H1 (cell line): ENCODE measurements at regions not wholly inside any gene's neighbourhood (a gene's known extent, or its start where the extent isn't known, plus 50 kb on each side); places are given as distances from the start of the nearest gene placed in this dataset.

Experiments used
- CTCF ChIA-PET: fragments of 300-600 bp; sonication (Branson Sonifier 250); formaldehyde crosslinking; loops from one replicate; lab custom pipeline; 2021; ENCODE audit not compliant: partially characterized antibody; lab: Charles Lee
- POLR2A ChIA-PET: fragments of 300-600 bp; sonication (Branson Sonifier 250); formaldehyde crosslinking; loops from one replicate; lab custom pipeline; 2021; ENCODE audit warnings: inconsistent platforms; ENCODE audit not compliant: partially characterized antibody; lab: Charles Lee
- DNase-seq, 2 experiments: peaks; one replicate each; pipeline versions ENCODE4 v3.0.0 to v3.0.0-alpha.2; 2010 to 2022; ENCODE audit warnings: low spot score in 2 of 2, low read depth in 1 of 2, mixed read lengths in 1 of 2
- FAIRE-seq: peaks from 2 replicates; lab custom pipeline; 2011; peaks lifted over from hg19 to GRCh38; lab: Jason Lieb, UNC
- H2AFZ ChIP-seq: 2 replicates; pipeline ENCODE4 v1.8.1; 2012; ENCODE audit warnings: low read length, inconsistent platforms
- H2AK5ac ChIP-seq: 2 replicates; pipeline ENCODE4 v1.6.1; 2013; ENCODE audit warnings: low read depth, low read length
- H2BK120ac ChIP-seq: replicated peaks from 2 replicates; pipeline ENCODE3; 2013; ENCODE audit warnings: low read depth, low read length, inconsistent platforms
- H2BK12ac ChIP-seq: 2 replicates; pipeline ENCODE4 v1.6.1; 2013; ENCODE audit warnings: low read depth, low read length
- H2BK15ac ChIP-seq: 2 replicates; pipeline ENCODE4 v1.6.1; 2013; ENCODE audit warnings: low read length
- H2BK20ac ChIP-seq: 2 replicates; pipeline ENCODE4 v1.6.1; 2013; ENCODE audit warnings: low read length
- H2BK5ac ChIP-seq: 2 replicates; pipeline ENCODE4 v1.6.1; 2013; ENCODE audit warnings: low read depth, low read length
- H3K14ac ChIP-seq: 2 replicates; pipeline ENCODE4 v1.6.1; 2013; ENCODE audit warnings: inconsistent platforms; ENCODE audit not compliant: insufficient read length
- H3K18ac ChIP-seq: 2 replicates; pipeline ENCODE4 v1.6.1; 2013; ENCODE audit warnings: low read length; ENCODE audit errors: extremely low read depth
- H3K23ac ChIP-seq: 2 replicates; pipeline ENCODE4 v1.6.1; 2013; ENCODE audit warnings: inconsistent platforms; ENCODE audit not compliant: insufficient read length
- H3K23me2 ChIP-seq: 2 replicates; pipeline ENCODE4 v1.6.1; 2013; ENCODE audit warnings: low read depth, low read length
- H3K27ac ChIP-seq: 2 replicates; pipeline ENCODE4 v1.6.1; 2011; ENCODE audit warnings: low read depth, low read length, inconsistent platforms
- H3K27me3 ChIP-seq, 4 experiments: replicated peaks in 1 of 4; 1 replicate in 1 of 4; 2 replicates in 3 of 4; pipeline versions ENCODE4 v1.6.1 to v1.8.1; 2011 to 2013; ENCODE audit warnings: low read length in 3 of 4, mild to moderate bottlenecking in 3 of 4, inconsistent platforms in 2 of 4, mixed read lengths in 2 of 4, moderate library complexity in 1 of 4; ENCODE audit not compliant: control insufficient read depth in 3 of 4, insufficient read depth in 3 of 4; ENCODE audit errors: extremely low read depth in 1 of 4
- H3K36me3 ChIP-seq, 4 experiments: 2 replicates each; pipeline versions ENCODE4 v1.6.1 to v1.8.1; 2011 to 2013; ENCODE audit warnings: mild to moderate bottlenecking in 4 of 4, low read length in 3 of 4, moderate library complexity in 2 of 4, control low read depth in 1 of 4, inconsistent platforms in 1 of 4; ENCODE audit not compliant: insufficient read depth in 4 of 4, control insufficient read depth in 2 of 4
- H3K4ac ChIP-seq: replicated peaks from 2 replicates; pipeline ENCODE3; 2013; ENCODE audit warnings: low read length, low read depth, mixed read lengths, inconsistent platforms; ENCODE audit not compliant: insufficient read length
- H3K4me1 ChIP-seq, 4 experiments: replicated peaks in 1 of 4; 1 replicate in 1 of 4; 2 replicates in 3 of 4; pipeline versions ENCODE4 v1.6.1 to v1.8.1; 2011 to 2013; ENCODE audit warnings: low read length in 3 of 4, inconsistent platforms in 2 of 4, mixed read lengths in 1 of 4; ENCODE audit not compliant: insufficient read depth in 4 of 4, control insufficient read depth in 3 of 4
- H3K4me2 ChIP-seq, 2 experiments: 2 replicates each; pipeline versions ENCODE4 v1.6.1 to v1.8.1; 2011 to 2013; ENCODE audit warnings: low read depth in 2 of 2, low read length in 2 of 2, control low read depth in 1 of 2, inconsistent platforms in 1 of 2, mild to moderate bottlenecking in 1 of 2; ENCODE audit not compliant: insufficient read depth in 1 of 2
- H3K4me3 ChIP-seq, 4 experiments: fragments of 200-600, 300-600 bp in 1 of 4; sonication (generic), shearing (Covaris generic), sonication (Bioruptor Twin) in 1 of 4; 2 replicates each; pipeline versions ENCODE4 v1.5.1 to v1.8.1; 2011 to 2016; ENCODE audit warnings: low read length in 4 of 4, low read depth in 3 of 4, control low read depth in 2 of 4, inconsistent platforms in 2 of 4, mild to moderate bottlenecking in 2 of 4, mixed read lengths in 1 of 4, moderate library complexity in 1 of 4; ENCODE audit not compliant: insufficient read depth in 2 of 4; ENCODE audit errors: extremely low read depth in 1 of 4
- H3K56ac ChIP-seq: replicated peaks from 2 replicates; pipeline ENCODE3; 2013; ENCODE audit warnings: low read depth, mild to moderate bottlenecking, mixed read lengths, low read length, inconsistent platforms; ENCODE audit not compliant: insufficient read length
- H3K79me1 ChIP-seq: 2 replicates; pipeline ENCODE4 v1.6.1; 2013; ENCODE audit warnings: low read depth, low read length, control low read depth
- H3K79me2 ChIP-seq, 2 experiments: 2 replicates each; pipeline versions ENCODE4 v1.6.1 to v1.8.1; 2012 to 2013; ENCODE audit warnings: low read length in 2 of 2, mild to moderate bottlenecking in 2 of 2, inconsistent platforms in 1 of 2; ENCODE audit not compliant: insufficient read depth in 2 of 2, control insufficient read depth in 1 of 2
- H3K9ac ChIP-seq, 4 experiments: replicated peaks in 1 of 4; 1 replicate in 1 of 4; 2 replicates in 3 of 4; pipeline versions ENCODE4 v1.6.1 to v1.8.1; 2011 to 2013; ENCODE audit warnings: low read depth in 3 of 4, low read length in 3 of 4, control low read depth in 2 of 4, mild to moderate bottlenecking in 2 of 4, moderate library complexity in 2 of 4, inconsistent platforms in 1 of 4; ENCODE audit errors: extremely low read depth in 1 of 4
- H3K9me3 ChIP-seq, 2 experiments: 2 replicates each; pipeline versions ENCODE4 v1.6.1 to v1.8.1; 2012 to 2013; ENCODE audit warnings: mild to moderate bottlenecking in 2 of 2, moderate library complexity in 2 of 2, control low read depth in 1 of 2, inconsistent platforms in 1 of 2, low read depth in 1 of 2, low read length in 1 of 2, mixed read lengths in 1 of 2; ENCODE audit not compliant: insufficient read depth in 2 of 2
- H4K20me1 ChIP-seq, 2 experiments: replicated peaks in 1 of 2; 2 replicates each; pipeline versions ENCODE3 to v1.8.1; 2011 to 2013; ENCODE audit warnings: inconsistent platforms in 2 of 2, low read length in 2 of 2, mild to moderate bottlenecking in 1 of 2; ENCODE audit not compliant: insufficient read depth in 2 of 2, control insufficient read depth in 1 of 2
- H4K5ac ChIP-seq: 2 replicates; pipeline ENCODE4 v1.6.1; 2013; ENCODE audit warnings: low read length, low read depth, mixed read lengths, inconsistent platforms; ENCODE audit not compliant: insufficient read length
- H4K8ac ChIP-seq: 2 replicates; pipeline ENCODE4 v1.8.0; 2013; ENCODE audit warnings: mild to moderate bottlenecking, moderate library complexity, low read length, inconsistent platforms; ENCODE audit not compliant: insufficient read depth; ENCODE audit errors: extremely low read depth
- H4K91ac ChIP-seq: replicated peaks from 2 replicates; pipeline ENCODE3; 2013; ENCODE audit warnings: low read length, mixed read lengths, inconsistent platforms; ENCODE audit not compliant: insufficient read length
- BACH1 ChIP-seq: IDR thresholded peaks from 2 replicates; pipeline ENCODE4 v1.6.1; 2012; ENCODE audit warnings: low read length, improper control_type of control experiment
- SIN3A ChIP-seq, 2 experiments: IDR thresholded peaks in 1 of 2; conservative IDR thresholded peaks in 1 of 2; 2 replicates each; pipeline ENCODE4 v1.6.1; 2011 to 2012; ENCODE audit warnings: low read length in 2 of 2, improper control_type of control experiment in 1 of 2, low read depth in 1 of 2, mild to moderate bottlenecking in 1 of 2
- WGBS, 2 experiments: shearing (Covaris generic) in 1 of 2; methylation state at CpG; one replicate each; pipeline versions ENCODE4 v1.1.6 to v1.1.7; 2013 to 2015; ENCODE audit warnings: low lambda C conversion rate in 2 of 2, mixed read lengths in 2 of 2, inconsistent platforms in 1 of 2, low coverage in 1 of 2, missing lambda C conversion rate in 1 of 2; ENCODE audit not compliant: insufficient replicate concordance in 2 of 2, insufficient coverage in 1 of 2, insufficient read length in 1 of 2; ENCODE audit errors: extremely low coverage in 1 of 2, missing lambda C conversion rate in 1 of 2; 5-methylcytosine and 5-hydroxymethylcytosine counted together

DNA sequence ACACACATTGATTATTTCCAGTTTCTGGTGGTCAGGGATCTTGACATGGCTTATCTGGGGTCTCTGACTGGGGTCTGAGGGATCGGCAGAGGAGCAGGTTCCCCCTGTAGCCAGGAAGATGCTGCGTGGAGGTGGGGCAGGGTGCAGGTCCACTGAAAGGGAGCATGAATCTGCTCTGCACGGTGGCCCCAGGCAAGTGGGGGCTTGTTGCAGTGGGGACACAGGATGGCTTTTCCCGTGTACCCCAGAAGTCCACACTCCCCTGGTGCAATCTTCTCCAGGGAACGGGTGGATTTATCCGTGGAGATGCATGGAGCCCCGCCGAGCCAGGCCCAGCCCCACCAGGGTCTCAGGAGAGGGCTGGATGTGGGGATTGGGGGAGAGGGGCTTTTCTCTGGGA, 210.4 kb upstream of the C14orf180 start:
- H2AFZ ChIP-seq: no peak overlapping the region
- H3K14ac ChIP-seq: no peak overlapping the region
- TF ChIP-seq SIN3A (conservative IDR thresholded peaks at IDR 0.05 in 1 of 2, IDR thresholded peaks at IDR 0.05 in 1 of 2; ENCODE audit: low read depth in 1 of 2, low read length in 2 of 2) (no peak), BACH1 (no peak)
- H3K4me1 ChIP-seq: peaks cover 0 to 7% (median 2%) of the 10 kb centered on the region in 4 experiments; a peak in 3 of 7 replicates
- no peaks in the 10 kb centered on the region for H3K79me1 ChIP-seq
- no peak overlapping the region for H2BK120ac ChIP-seq
- H3K4ac ChIP-seq: no peak overlapping the region
- H3K79me2 ChIP-seq: no peaks in the 10 kb centered on the region
- no peak overlapping the region for H3K9ac ChIP-seq
- no peak overlapping the region for H3K18ac ChIP-seq
- CTCF ChIA-PET: interaction anchor here (1.1 to 3.2 kb wide), 5 partner anchors 10 to 285 kb away, joined by 3 to 13 read pairs (median 3); no protein-coding TSS in a partner anchor
- no peaks in the 10 kb centered on the region for H3K9me3 ChIP-seq
- no peak overlapping the region for H3K56ac ChIP-seq
- POLR2A ChIA-PET: no interaction called here
- DNase-seq (no peak), FAIRE-seq (no peak)
- WGBS, 2 experiments: 89% methylated on average over 8 of the region's 8 CpGs; no CpG with 5 or more reads in 1 of the 2 experiments
- H3K27me3 ChIP-seq: no peaks in the 10 kb centered on the region; a peak in 1 of 7 replicates
- H2BK20ac ChIP-seq: no peak overlapping the region
- no peak overlapping the region for H4K5ac ChIP-seq
- no peak overlapping the region for H2AK5ac ChIP-seq
- no peak overlapping the region for H2BK12ac ChIP-seq
- no peak overlapping the region for H3K4me2 ChIP-seq
- H2BK5ac ChIP-seq: no peak overlapping the region
- no peak overlapping the region for H4K91ac ChIP-seq
- H3K4me3 ChIP-seq: no peak overlapping the region
- no peaks in the 10 kb centered on the region for H4K20me1 ChIP-seq
- H3K36me3 ChIP-seq: no peaks in the 10 kb centered on the region
- no peak overlapping the region for H4K8ac ChIP-seq
- no peaks in the 10 kb centered on the region for H3K23me2 ChIP-seq
- H3K23ac ChIP-seq: no peak overlapping the region
- no peak overlapping the region for H3K27ac ChIP-seq
- H2BK15ac ChIP-seq: no peak overlapping the region
